ENCODE measurements at regions not wholly inside any gene's neighbourhood (a gene's known extent, or its start where the extent isn't known, plus 50 kb on each side); places are given as distances from the start of the nearest gene placed in this dataset.

GRCh38 chr12:127479256-127479655 lies 787.7 kb upstream of the TMEM132C start:
- no peak for TF ChIP-seq CTCF (IDR thresholded peaks at IDR 0.05)
- TF ChIP-seq POLR2A (IDR thresholded peaks at IDR 0.05) = no peak

Measured in heart left ventricle (tissue), 13 donors.